PC-9 (cell line): ENCODE measurements at regions not wholly inside any gene's neighbourhood (a gene's known extent, or its start where the extent isn't known, plus 50 kb on each side); places are given as distances from the start of the nearest gene placed in this dataset.

ENCODE experiments used
- CTCF ChIP-seq: fragments of 200-600 bp; sonication (generic); conservative IDR thresholded peaks from 2 replicates; pipeline ENCODE4 v1.6.1; 2017; ENCODE audit warnings: mixed run types, antibody characterized with exemption, mild to moderate bottlenecking, moderate library complexity
- EZH2 ChIP-seq: fragments of 200-600 bp; sonication (generic); IDR thresholded peaks from 2 replicates; pipeline ENCODE4 v1.8.0; 2017; ENCODE audit warnings: antibody characterized with exemption, low read depth

- TF ChIP-seq CTCF (no peak), EZH2 (no peak)
These were observed 149.8 kb downstream of the SH3BGRL2 start for GRCh38 chr6:79780881-79781280.
